Stimulated activated naive B cell treated with anti-CD40 and anti-IgM and Interleukin-4, amounts not matched to agents 10 μg/mL and 1 μg/mL and 100 μg/mL, for 72 hours (primary cell): ENCODE measurements at regions not wholly inside any gene's neighbourhood (a gene's known extent, or its start where the extent isn't known, plus 50 kb on each side); places are given as distances from the start of the nearest gene placed in this dataset.
"Not testable (repeated sequence)": the region's sequence is repeated elsewhere in the genome, so short reads cannot be mapped to it uniquely, and the experiment has no call there.

ENCODE experiments used
- ATAC-seq, 2 donors: fragments of 150-1000 bp; cut with Tn5 transposase; replicated peaks; 2 replicates each; pipeline ENCODE4 v1.10.0; 2021; ENCODE audit warnings: moderate library complexity in 1 of 2
- DNase-seq: peaks from one replicate; pipeline ENCODE4 v3.0.0; 2021
- H3K27ac Mint-ChIP-seq: one replicate; pipeline ENCODE4 v1.8.0; 2022; ENCODE audit warnings: mild to moderate bottlenecking, mixed read lengths
- H3K27me3 Mint-ChIP-seq, 2 donors: one replicate each; pipeline ENCODE4 v1.8.0; 2022; ENCODE audit warnings: mixed read lengths in 2 of 2
- H3K36me3 Mint-ChIP-seq, 2 donors: one replicate each; pipeline ENCODE4 v1.8.0; 2022; ENCODE audit warnings: mixed read lengths in 2 of 2, mild to moderate bottlenecking in 1 of 2
- H3K4me1 Mint-ChIP-seq, 2 donors: one replicate each; pipeline ENCODE4 v1.8.0; 2022; ENCODE audit warnings: mixed read lengths in 2 of 2, mild to moderate bottlenecking in 1 of 2
- H3K4me3 Mint-ChIP-seq, 2 donors: one replicate each; pipeline ENCODE4 v1.8.0; 2022; ENCODE audit warnings: mild to moderate bottlenecking in 2 of 2, mixed read lengths in 2 of 2, moderate library complexity in 1 of 2
- H3K9me3 Mint-ChIP-seq, 2 donors: one replicate each; pipeline ENCODE4 v1.8.0; 2022; ENCODE audit warnings: mixed read lengths in 2 of 2, mild to moderate bottlenecking in 1 of 2

DNA sequence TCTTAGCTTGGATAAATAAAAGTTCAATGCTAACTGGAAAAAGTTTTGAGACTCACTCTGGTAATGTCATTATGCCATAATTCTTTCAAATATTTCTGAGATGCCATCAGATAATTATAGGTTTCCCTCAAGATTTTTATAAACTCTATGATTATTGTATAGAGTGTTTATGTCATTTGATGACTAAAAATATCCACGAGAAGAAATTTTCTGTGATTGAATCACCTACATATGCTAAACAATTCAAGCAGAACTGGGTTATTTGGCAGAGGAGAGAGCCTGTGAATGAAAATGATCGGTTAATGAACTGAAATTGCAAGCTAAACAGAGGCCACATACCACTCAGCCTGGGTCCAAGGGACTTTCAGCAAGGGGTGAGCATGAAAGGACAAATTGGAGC, 92.6 kb upstream of the TSC22D1 start:
- no peaks in the 10 kb centered on the region for H3K36me3 Mint-ChIP-seq
- H3K4me3 Mint-ChIP-seq = no peak overlapping the region
- H3K4me1 Mint-ChIP-seq = no peaks in the 10 kb centered on the region
- peaks cover 0 to 4% of the 10 kb centered on the region in 2 donors for H3K27me3 Mint-ChIP-seq
- DNase-seq (no peak), ATAC-seq (peak; percentile 51 to 56)
- H3K27ac Mint-ChIP-seq = no peak overlapping the region
- no peaks in the 10 kb centered on the region for H3K9me3 Mint-ChIP-seq

DNA sequence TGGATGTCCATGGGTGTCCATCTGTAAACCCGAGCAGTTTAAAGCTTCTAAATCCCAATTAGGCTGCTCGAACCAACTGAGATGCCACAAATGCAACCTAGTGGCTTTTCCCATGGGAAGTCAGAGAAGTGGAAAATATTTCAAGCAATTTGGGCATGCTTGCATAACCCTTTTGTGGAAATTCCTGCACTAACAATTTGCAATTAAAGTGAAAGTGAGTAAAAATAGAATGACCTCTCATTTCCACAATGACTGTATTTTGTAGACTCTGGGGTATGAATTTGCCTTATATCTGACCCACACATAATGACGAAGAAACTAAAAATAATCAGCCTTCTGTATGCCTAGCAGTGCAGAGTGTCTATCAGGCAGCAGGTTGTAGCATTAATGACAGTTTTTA, 91.8 kb upstream of the TSC22D1 start:
- DNase-seq = no peak
- Mint-ChIP-seq H3K4me1 (no peaks in the 10 kb centered on the region), H3K27ac (no peak overlapping the region), H3K36me3 (no peaks in the 10 kb centered on the region), H3K27me3 (peaks cover 0 to 8% of the 10 kb centered on the region in 2 donors), H3K9me3 (no peaks in the 10 kb centered on the region), H3K4me3 (no peak overlapping the region)
- ATAC-seq = peak; percentile 86 to 94

DNA sequence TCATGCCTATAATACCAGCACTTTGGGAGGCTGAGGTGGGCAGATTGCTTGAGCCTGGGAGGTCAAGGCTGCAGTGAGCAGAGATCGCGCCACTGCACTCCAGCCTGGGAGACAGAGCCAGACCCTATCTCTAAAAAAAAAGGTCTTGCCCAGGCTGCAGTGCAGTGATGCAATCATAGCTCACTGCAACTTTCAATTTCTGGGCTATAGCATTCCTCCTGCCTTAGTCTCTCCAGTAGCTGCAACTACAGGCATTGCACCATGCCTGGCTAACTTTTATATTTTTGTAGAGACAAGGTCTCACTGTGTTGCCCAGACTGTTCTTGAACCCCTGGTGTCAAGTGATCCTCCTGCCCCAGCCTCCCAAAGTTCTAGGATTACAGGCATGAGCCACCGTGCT, 90.4 kb upstream of the TSC22D1 start:
- not testable (repeated sequence) for DNase-seq, H3K9me3 Mint-ChIP-seq, H3K36me3 Mint-ChIP-seq

DNA sequence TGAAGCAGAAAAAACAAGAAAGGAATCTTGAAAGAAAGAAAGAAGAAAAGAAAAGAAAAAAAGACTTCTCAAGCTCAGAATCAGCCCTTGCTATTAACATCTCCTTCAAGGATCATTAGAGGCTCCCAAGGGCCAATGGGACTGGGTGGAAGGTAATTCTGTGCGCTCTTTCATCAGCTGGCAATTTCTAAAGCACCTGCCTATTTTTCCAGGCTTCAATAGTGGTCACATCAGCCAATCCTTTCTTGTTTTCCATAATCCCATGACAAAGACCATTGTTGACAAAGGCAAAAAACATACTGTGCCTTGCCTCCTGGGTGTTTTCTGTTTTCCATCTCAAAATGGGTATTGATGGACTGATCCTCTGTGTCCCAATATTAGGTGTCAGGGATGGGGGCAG, 88.2 kb upstream of the TSC22D1 start:
- DNase-seq (no peak), ATAC-seq (no peak)
- peaks cover 5 to 19% of the 10 kb centered on the region in 2 donors for H3K27me3 Mint-ChIP-seq
- H3K9me3 Mint-ChIP-seq = no peaks in the 10 kb centered on the region
- H3K4me3 Mint-ChIP-seq = no peak overlapping the region
- no peaks in the 10 kb centered on the region for H3K36me3 Mint-ChIP-seq
- H3K4me1 Mint-ChIP-seq = no peaks in the 10 kb centered on the region
- H3K27ac Mint-ChIP-seq = no peak overlapping the region

More for the DNA sequence above, 90.4 kb upstream of the TSC22D1 start:
- H3K27ac Mint-ChIP-seq, H3K27me3 Mint-ChIP-seq, ATAC-seq, H3K4me3 Mint-ChIP-seq, H3K4me1 Mint-ChIP-seq: not testable (repeated sequence)

DNA sequence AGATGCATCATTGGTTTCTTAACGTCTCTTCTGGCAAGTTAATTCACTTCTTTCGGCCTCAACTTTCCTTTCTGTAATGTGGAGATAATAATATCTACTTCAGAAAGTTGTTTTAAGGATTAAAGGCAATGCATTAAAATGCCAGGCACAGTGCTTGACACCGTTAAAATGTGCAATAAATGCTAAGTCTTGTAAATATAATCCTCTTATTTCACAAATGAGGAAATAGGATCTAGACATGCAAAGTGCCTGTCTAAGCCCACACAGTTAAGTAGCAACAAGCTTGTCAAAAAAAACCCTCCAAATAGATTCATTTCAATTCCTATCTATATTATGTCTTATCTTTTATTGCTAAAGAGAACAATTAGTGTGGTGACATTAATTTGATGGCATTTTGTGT, 86.4 kb upstream of the TSC22D1 start:
- ATAC-seq (no peak), DNase-seq (no peak)
- peaks cover 5 to 19% of the 10 kb centered on the region in 2 donors for H3K27me3 Mint-ChIP-seq
- H3K36me3 Mint-ChIP-seq = no peaks in the 10 kb centered on the region
- no peak overlapping the region for H3K4me3 Mint-ChIP-seq
- H3K4me1 Mint-ChIP-seq = no peaks in the 10 kb centered on the region
- no peak overlapping the region for H3K27ac Mint-ChIP-seq
- no peaks in the 10 kb centered on the region for H3K9me3 Mint-ChIP-seq

DNA sequence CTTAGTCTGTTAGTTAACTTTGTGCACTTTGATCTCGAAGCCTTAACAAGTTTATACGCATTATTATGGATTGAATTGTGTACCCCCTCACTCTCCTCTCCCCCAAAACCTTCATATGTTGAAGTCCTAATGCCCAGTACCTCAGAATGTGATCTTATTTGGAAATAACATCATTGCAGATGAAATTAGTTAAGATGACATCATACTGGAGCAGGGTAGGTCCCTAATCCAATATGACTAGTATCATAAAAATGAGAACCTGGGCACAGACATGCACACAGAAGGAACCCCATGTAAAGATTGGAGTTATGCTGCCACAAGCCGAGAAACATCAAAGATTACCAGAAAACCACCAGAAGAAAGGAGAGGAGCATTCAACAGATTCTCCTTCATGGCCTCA, 85.8 kb upstream of the TSC22D1 start:
- H3K36me3 Mint-ChIP-seq = no peaks in the 10 kb centered on the region
- peaks cover 5 to 19% of the 10 kb centered on the region in 2 donors for H3K27me3 Mint-ChIP-seq
- no peak overlapping the region for H3K4me3 Mint-ChIP-seq
- no peaks in the 10 kb centered on the region for H3K9me3 Mint-ChIP-seq
- no peak overlapping the region for H3K27ac Mint-ChIP-seq
- no peak for DNase-seq
- no peak for ATAC-seq
- H3K4me1 Mint-ChIP-seq = no peaks in the 10 kb centered on the region

DNA sequence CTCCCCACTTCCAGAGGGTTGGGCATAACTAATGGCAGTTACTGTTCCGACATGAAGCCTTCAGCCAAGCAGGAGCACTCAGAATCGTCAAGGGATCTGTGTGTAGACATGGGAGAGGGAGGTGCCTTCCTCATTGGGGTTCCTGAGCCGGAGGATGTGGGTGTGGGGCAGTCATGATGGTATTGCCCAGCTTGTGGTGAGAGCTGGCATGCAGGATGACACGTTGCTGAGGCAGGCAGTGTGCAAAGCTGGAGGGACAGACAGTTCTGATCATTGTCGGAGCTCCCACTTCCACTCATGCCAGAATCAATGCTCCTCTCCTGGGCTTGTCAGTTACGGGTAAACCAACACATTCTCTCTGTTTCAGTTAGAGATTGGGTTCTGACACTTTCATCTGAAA, 83.9 kb upstream of the TSC22D1 start:
- Mint-ChIP-seq H3K36me3 (no peaks in the 10 kb centered on the region), H3K27ac (no peak overlapping the region), H3K27me3 (peaks cover 5 to 16% of the 10 kb centered on the region in 2 donors), H3K9me3 (no peaks in the 10 kb centered on the region), H3K4me3 (no peak overlapping the region), H3K4me1 (no peaks in the 10 kb centered on the region)
- no peak for ATAC-seq
- no peak for DNase-seq

DNA sequence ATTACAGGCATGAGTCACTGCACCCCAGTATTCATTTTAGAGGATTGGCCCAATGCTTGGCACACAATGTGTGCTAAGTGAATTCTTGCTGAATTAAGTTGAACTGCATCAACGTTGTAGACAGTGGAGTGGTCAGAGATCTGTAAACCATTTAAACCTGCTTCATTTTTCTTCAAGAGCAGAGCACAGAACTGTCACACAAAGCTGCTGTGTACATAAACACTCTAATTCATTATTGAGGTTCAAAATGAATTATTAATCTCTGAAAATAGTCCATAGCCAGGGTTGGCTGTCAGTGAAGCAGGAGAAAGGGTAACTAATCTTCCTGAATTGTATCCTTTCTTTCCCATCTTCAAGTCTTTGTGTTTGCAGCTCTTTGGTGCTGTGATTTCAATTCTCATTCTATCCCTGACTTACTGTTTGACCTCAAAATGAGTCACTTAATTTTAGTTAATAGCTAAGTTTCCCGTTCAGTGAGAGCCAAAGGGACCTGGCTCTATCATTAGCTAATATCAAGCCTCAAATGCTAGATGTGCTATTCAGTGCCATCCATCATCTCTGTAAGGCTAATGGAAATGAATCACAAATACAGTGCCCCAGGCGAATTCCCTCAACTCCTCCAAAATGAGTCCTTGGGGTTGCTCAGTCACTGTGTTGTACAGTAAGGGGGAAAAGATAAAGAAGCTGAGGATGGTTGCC, 77.0 kb upstream of the TSC22D1 start:
- no peaks in the 10 kb centered on the region for H3K36me3 Mint-ChIP-seq

DNA sequence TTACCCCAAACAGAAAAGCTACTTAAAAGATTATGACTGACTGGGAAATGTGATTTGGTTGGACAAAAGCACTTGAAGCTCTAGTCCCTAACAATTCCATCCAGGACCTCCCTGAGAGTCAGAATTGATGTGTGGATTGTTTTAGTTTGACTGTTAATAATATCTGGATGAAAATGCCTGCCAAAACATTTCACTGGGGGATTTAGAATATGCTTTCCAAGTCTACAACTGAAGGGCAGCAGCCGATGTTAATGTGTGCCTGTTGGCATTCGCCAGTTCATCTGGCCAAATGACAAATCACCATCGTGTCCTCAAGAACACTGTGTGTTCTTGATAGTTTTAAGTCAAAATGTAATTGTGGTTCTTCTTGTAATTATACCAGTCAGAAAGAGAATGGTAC, 76.0 kb upstream of the TSC22D1 start:
- DNase-seq (no peak), ATAC-seq (no peak)
- no peaks in the 10 kb centered on the region for H3K4me1 Mint-ChIP-seq
- no peaks in the 10 kb centered on the region for H3K9me3 Mint-ChIP-seq
- no peaks in the 10 kb centered on the region for H3K36me3 Mint-ChIP-seq
- no peak overlapping the region for H3K27ac Mint-ChIP-seq
- H3K4me3 Mint-ChIP-seq = no peak overlapping the region
- peaks cover 7 to 18% of the 10 kb centered on the region in 2 donors for H3K27me3 Mint-ChIP-seq

More for the DNA sequence above, 77.0 kb upstream of the TSC22D1 start:
- no peak for DNase-seq
- Mint-ChIP-seq H3K9me3 (no peaks in the 10 kb centered on the region), H3K4me1 (no peaks in the 10 kb centered on the region), H3K27ac (no peak overlapping the region), H3K27me3 (peaks cover 7 to 15% of the 10 kb centered on the region in 2 donors), H3K4me3 (no peak overlapping the region)
- no peak for ATAC-seq

DNA sequence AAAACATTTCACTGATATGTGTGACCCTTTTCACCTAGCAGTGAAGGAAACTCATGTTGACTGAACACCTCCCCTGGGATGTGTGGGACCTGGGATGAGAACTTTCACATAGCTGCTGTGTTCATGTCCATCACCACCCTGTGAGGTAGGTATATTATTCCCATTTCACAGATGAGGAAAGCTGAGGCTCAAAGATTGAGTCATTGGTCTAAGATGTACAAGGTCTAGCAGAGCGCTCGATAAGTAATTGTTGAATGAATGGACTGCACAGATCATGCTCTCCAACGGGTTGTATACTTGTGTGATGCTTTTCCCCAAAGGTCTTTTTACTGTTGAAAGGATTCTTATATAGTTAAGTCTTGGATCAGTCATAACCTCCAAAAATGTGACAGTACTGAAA, 75.6 kb upstream of the TSC22D1 start:
- DNase-seq (no peak), ATAC-seq (no peak)
- Mint-ChIP-seq H3K9me3 (no peaks in the 10 kb centered on the region), H3K4me3 (no peak overlapping the region), H3K36me3 (no peaks in the 10 kb centered on the region), H3K4me1 (no peaks in the 10 kb centered on the region), H3K27me3 (peaks cover 7 to 21% of the 10 kb centered on the region in 2 donors), H3K27ac (no peak overlapping the region)

DNA sequence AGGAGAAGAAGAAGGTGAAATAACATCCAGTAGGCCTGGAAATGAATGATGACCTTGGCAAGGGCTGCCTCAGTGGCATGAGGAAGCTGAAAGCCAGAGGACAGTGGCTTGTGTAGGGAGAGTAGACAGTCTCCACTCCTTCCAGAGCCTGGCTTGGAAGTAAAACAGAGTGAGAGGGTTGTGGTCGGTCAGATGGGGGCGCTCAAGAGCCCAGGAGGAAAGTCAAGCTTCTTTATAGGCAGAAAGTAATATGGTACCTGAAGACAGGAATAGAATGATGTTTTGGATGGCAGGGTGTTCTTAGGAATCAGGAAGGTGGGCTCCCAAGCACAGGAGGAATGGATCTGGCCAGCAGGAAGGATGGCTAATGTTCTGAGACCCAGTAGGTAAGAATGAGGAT, 75.1 kb upstream of the TSC22D1 start:
- peaks cover 7 to 23% of the 10 kb centered on the region in 2 donors for H3K27me3 Mint-ChIP-seq
- H3K36me3 Mint-ChIP-seq = no peaks in the 10 kb centered on the region
- DNase-seq = no peak
- H3K27ac Mint-ChIP-seq = no peak overlapping the region
- H3K4me3 Mint-ChIP-seq = no peak overlapping the region
- no peaks in the 10 kb centered on the region for H3K4me1 Mint-ChIP-seq
- H3K9me3 Mint-ChIP-seq = no peaks in the 10 kb centered on the region
- ATAC-seq = no peak

DNA sequence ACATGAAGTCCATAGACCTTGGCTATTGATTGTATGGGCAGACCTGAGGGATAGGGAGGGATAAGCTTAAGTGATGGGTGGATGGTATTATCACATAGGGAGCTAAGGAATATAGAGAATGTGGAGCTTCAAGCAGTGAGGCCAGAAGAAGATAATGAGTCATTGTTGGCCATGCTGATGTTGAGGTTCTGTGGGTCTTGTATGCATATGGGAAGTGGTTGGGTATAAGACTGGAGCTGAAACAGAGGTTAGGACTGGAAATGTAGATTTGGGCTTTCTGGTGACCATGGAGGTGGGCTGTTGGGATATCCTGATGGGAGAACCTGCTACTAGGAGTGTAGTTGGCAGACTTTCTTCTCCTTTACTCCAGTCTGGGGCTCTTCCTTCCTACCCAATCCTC, 73.7 kb upstream of the TSC22D1 start:
- no peak overlapping the region for H3K27ac Mint-ChIP-seq
- H3K4me3 Mint-ChIP-seq = no peak overlapping the region
- no peaks in the 10 kb centered on the region for H3K36me3 Mint-ChIP-seq
- H3K27me3 Mint-ChIP-seq = peaks cover 7 to 23% of the 10 kb centered on the region in 2 donors
- ATAC-seq = no peak
- H3K9me3 Mint-ChIP-seq = no peaks in the 10 kb centered on the region
- no peak for DNase-seq
- no peaks in the 10 kb centered on the region for H3K4me1 Mint-ChIP-seq

DNA sequence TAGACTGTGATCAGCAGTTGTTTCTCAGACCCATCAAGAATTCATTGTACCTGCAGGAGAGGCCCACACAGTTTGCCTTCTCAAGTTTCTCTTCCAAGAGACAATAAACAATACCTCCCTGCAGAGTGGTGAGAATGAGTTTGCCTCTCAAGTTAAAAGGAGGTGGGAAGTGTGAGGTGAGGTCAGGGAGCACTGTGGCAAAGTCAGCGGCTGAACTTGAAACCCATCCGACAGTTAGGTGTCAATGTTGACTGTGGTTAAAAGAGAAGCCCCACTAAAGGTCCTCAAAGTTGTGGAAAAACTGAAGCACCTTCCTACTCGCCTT, 72.9 kb upstream of the TSC22D1 start:
- Mint-ChIP-seq H3K4me1 (no peaks in the 10 kb centered on the region), H3K9me3 (no peaks in the 10 kb centered on the region), H3K4me3 (no peak overlapping the region), H3K27me3 (peaks cover 7 to 23% of the 10 kb centered on the region in 2 donors), H3K27ac (no peak overlapping the region), H3K36me3 (no peaks in the 10 kb centered on the region)
- peak; percentile 8 to 16 for ATAC-seq
- DNase-seq = no peak

DNA sequence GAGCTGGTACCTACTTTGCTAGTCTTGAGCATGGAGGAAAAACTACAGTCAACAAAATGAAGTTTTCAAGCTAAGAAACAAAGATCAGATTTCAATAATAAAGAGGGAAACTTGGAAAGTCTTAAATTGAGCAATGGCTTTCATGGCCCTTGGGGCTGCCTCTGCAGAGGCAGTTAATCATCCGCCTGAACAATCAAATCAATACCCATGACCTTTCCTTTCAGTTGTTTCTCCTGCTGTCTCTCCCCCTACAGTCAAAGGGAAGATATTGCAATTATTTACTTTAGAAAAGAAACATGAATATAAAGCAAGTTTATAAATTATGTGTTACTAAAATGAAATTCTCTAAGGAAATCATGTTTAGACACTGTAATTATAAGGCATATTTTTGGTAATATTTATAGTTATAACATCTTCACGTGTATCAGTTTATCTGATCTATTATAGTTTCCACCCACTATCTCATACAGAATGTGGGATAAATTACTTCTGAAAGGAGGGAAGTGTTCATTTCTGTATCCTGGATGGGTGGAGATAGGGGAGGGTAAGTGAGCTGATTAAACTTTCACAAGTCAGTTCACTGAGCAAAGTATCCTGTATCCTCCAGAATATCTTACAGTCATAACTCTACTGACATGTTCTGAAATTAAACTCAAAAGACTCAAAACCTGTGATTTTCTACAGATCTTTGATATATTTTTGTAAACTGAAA, 72.4 kb upstream of the TSC22D1 start:
- Mint-ChIP-seq H3K9me3 (no peaks in the 10 kb centered on the region), H3K4me1 (no peaks in the 10 kb centered on the region), H3K36me3 (no peaks in the 10 kb centered on the region), H3K27me3 (peaks cover 7 to 23% of the 10 kb centered on the region in 2 donors), H3K4me3 (no peak overlapping the region), H3K27ac (no peak overlapping the region)
- DNase-seq (no peak), ATAC-seq (peak; percentile 79 to 86)

DNA sequence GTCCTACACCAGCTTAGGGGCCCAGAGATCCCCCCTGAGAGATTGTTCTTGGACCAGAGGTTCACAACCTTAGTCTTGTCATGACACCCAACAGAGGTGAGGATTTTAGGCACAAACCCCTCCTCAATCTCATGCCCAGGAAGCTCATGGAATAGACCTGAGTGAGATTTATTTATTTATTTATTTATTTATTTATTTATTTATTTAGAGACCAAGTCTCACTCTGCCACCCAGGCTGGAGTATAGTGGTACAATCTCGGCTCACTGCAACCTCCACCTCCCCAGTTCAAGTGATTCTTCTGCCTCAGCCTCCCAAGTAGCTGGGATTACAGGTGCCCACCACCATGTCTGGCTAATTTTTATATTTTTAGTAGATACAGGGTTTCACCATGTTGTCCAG, 71.4 kb upstream of the TSC22D1 start:
- H3K4me3 Mint-ChIP-seq, H3K9me3 Mint-ChIP-seq, H3K27ac Mint-ChIP-seq, H3K36me3 Mint-ChIP-seq, ATAC-seq, H3K4me1 Mint-ChIP-seq, DNase-seq: not testable (repeated sequence)
- peaks cover 7 to 23% of the 10 kb centered on the region in 2 donors for H3K27me3 Mint-ChIP-seq
